ENCODE measurements at regions not wholly inside any gene's neighbourhood (a gene's known extent, or its start where the extent isn't known, plus 50 kb on each side); places are given as distances from the start of the nearest gene placed in this dataset.

- no peak for TF ChIP-seq CTCF (IDR thresholded peaks at IDR 0.05)
- Histone ChIP-seq H3K9me3 (no peaks in the 10 kb centered on the region), H3K4me1 (no peaks in the 10 kb centered on the region), H3K4me3 (no peak overlapping the region), H3K27me3 (ENCODE audit: insufficient read depth in 3 of 3, low read length in 2 of 3) (no peaks in the 10 kb centered on the region), H3K27ac (no peak overlapping the region), H3K36me3 (ENCODE audit: insufficient read depth in 1 of 2, low read depth in 1 of 2) (no peaks in the 10 kb centered on the region)
- no peak for ATAC-seq
- no peak for DNase-seq
- intact Hi-C loops (cut with DNase I) = no loop called here
- WGBS, 3 donors = 63 to 71% (median 69%) methylated on average over 1 of the region's 1 CpG
These were observed 492.7 kb downstream of the CNTN3 start for GRCh38 chr3:74121761-74122160.

- no peaks in the 10 kb centered on the region for H3K9me3 ChIP-seq
- H3K4me1 ChIP-seq = no peaks in the 10 kb centered on the region
- no peak overlapping the region for H3K27ac ChIP-seq
- 66 to 84% (median 77%) methylated on average over 1 of the region's 1 CpG for WGBS, 3 donors
- H3K36me3 ChIP-seq (ENCODE audit: insufficient read depth in 1 of 2, low read depth in 1 of 2) = no peaks in the 10 kb centered on the region
- H3K27me3 ChIP-seq (ENCODE audit: insufficient read depth in 3 of 3, low read length in 2 of 3) = no peaks in the 10 kb centered on the region
- intact Hi-C loops (cut with DNase I) = no loop called here
- ATAC-seq (no peak), DNase-seq (no peak)
- no peak overlapping the region for H3K4me3 ChIP-seq
- TF ChIP-seq CTCF (IDR thresholded peaks at IDR 0.05) = no peak
These were observed 494.5 kb upstream of the PDZRN3 start for GRCh38 chr3:74119221-74119620.

GRCh38 chr3:74115906-74116305 lies 491.2 kb upstream of the PDZRN3 start:
- Histone ChIP-seq H3K27ac (no peak overlapping the region), H3K27me3 (ENCODE audit: insufficient read depth in 3 of 3, low read length in 2 of 3) (no peaks in the 10 kb centered on the region), H3K9me3 (no peaks in the 10 kb centered on the region), H3K4me1 (no peaks in the 10 kb centered on the region), H3K4me3 (no peak overlapping the region), H3K36me3 (ENCODE audit: insufficient read depth in 1 of 2, low read depth in 1 of 2) (no peaks in the 10 kb centered on the region)
- ATAC-seq = no peak
- 85 to 88% (median 86%) methylated on average over 3 of the region's 3 CpGs for WGBS, 3 donors
- TF ChIP-seq CTCF (IDR thresholded peaks at IDR 0.05) = no peak
- no peak for DNase-seq
- intact Hi-C loops (cut with DNase I) = no loop called here

GRCh38 chr3:74107451-74107850 lies 482.7 kb upstream of the PDZRN3 start:
- intact Hi-C loops (cut with DNase I) = no loop called here
- 25 to 34% (median 32%) methylated on average over 2 of the region's 2 CpGs for WGBS, 3 donors
- H3K4me1 ChIP-seq = no peaks in the 10 kb centered on the region
- no peak for ATAC-seq
- no peak overlapping the region for H3K4me3 ChIP-seq
- no peaks in the 10 kb centered on the region for H3K9me3 ChIP-seq
- H3K27ac ChIP-seq = no peak overlapping the region
- TF ChIP-seq CTCF (IDR thresholded peaks at IDR 0.05) = no peak
- no peaks in the 10 kb centered on the region for H3K36me3 ChIP-seq (ENCODE audit: insufficient read depth in 1 of 2, low read depth in 1 of 2)
- DNase-seq = no peak
- H3K27me3 ChIP-seq (ENCODE audit: insufficient read depth in 3 of 3, low read length in 2 of 3) = no peaks in the 10 kb centered on the region

GRCh38 chr3:74106925-74107324 lies 482.2 kb upstream of the PDZRN3 start:
- intact Hi-C loops (cut with DNase I) = no loop called here
- H3K27me3 ChIP-seq (ENCODE audit: insufficient read depth in 3 of 3, low read length in 2 of 3) = no peaks in the 10 kb centered on the region
- H3K27ac ChIP-seq = no peak overlapping the region
- DNase-seq (no peak), ATAC-seq (no peak)
- no peaks in the 10 kb centered on the region for H3K9me3 ChIP-seq
- no peak for TF ChIP-seq CTCF (IDR thresholded peaks at IDR 0.05)
- H3K4me1 ChIP-seq = no peaks in the 10 kb centered on the region
- no peak overlapping the region for H3K4me3 ChIP-seq
- H3K36me3 ChIP-seq (ENCODE audit: insufficient read depth in 1 of 2, low read depth in 1 of 2) = no peaks in the 10 kb centered on the region
- 10 to 19% (median 18%) methylated on average over 2 of the region's 2 CpGs for WGBS, 3 donors

Measured in psoas muscle (tissue), 7 donors.